NCI-H1694 treated with DMSO at 0.1 percent for 48 hours (cell line): ENCODE measurements at regions not wholly inside any gene's neighbourhood (a gene's known extent, or its start where the extent isn't known, plus 50 kb on each side); places are given as distances from the start of the nearest gene placed in this dataset.
"Not testable (repeated sequence)": the region's sequence is repeated elsewhere in the genome, so short reads cannot be mapped to it uniquely, and the experiment has no call there.

Source experiments
- DNase-seq: peaks from one replicate; lab custom pipeline; 2025; lab: John Stamatoyannopoulos, UW

- no peak for DNase-seq
These were observed 81.9 kb downstream of the TMEM18 start for GRCh38 chr2:595141-595815.

- DNase-seq: no peak
These were observed 82.8 kb downstream of the TMEM18 start for GRCh38 chr2:594297-594949.

GRCh38 chr2:593356-594026 lies 83.7 kb downstream of the TMEM18 start:
- DNase-seq: no peak

GRCh38 chr2:592737-593136 lies 84.5 kb downstream of the TMEM18 start:
- no peak for DNase-seq

- no peak for DNase-seq
These were observed 86.7 kb downstream of the TMEM18 start for GRCh38 chr2:590214-591175.

- no peak for DNase-seq
These were observed 87.7 kb downstream of the TMEM18 start for GRCh38 chr2:589281-590130.

- no peak for DNase-seq
These were observed 89.0 kb downstream of the TMEM18 start for GRCh38 chr2:588074-588645.

GRCh38 chr2:587087-587960 lies 89.9 kb downstream of the TMEM18 start:
- DNase-seq: no peak

GRCh38 chr2:586641-587076 lies 90.5 kb downstream of the TMEM18 start:
- no peak for DNase-seq

GRCh38 chr2:584863-585823 lies 92.1 kb downstream of the TMEM18 start:
- DNase-seq: no peak

GRCh38 chr2:583666-584065 lies 93.5 kb downstream of the TMEM18 start:
- no peak for DNase-seq

GRCh38 chr2:582792-583528 lies 94.2 kb downstream of the TMEM18 start:
- no peak for DNase-seq

- not testable (repeated sequence) for DNase-seq
These were observed 94.9 kb downstream of the TMEM18 start for GRCh38 chr2:582289-582688.

GRCh38 chr2:579961-580360 lies 97.2 kb downstream of the TMEM18 start:
- no peak for DNase-seq

GRCh38 chr2:579351-579886 lies 97.8 kb downstream of the TMEM18 start:
- no peak for DNase-seq

GRCh38 chr2:576292-576691 lies 100.9 kb downstream of the TMEM18 start:
- DNase-seq: no peak

GRCh38 chr2:575727-576236 lies 101.4 kb downstream of the TMEM18 start:
- DNase-seq: no peak
